ENCODE measurements at regions not wholly inside any gene's neighbourhood (a gene's known extent, or its start where the extent isn't known, plus 50 kb on each side); places are given as distances from the start of the nearest gene placed in this dataset.

- TF ChIP-seq CTCF (IDR thresholded peaks at IDR 0.05): no peak
- TF ChIP-seq POLR2AphosphoS5 (IDR thresholded peaks at IDR 0.05): no peak
- TF ChIP-seq POLR2A (IDR thresholded peaks at IDR 0.05): no peak
Measured at GRCh38 chr5:56732121-56732520, 83.2 kb upstream of the MAP3K1 start.

All from prostate gland (tissue), 2 donors.